IPS-NIHi11 (cell line): ENCODE measurements at regions not wholly inside any gene's neighbourhood (a gene's known extent, or its start where the extent isn't known, plus 50 kb on each side); places are given as distances from the start of the nearest gene placed in this dataset.
"Not testable (repeated sequence)": the region's sequence is repeated elsewhere in the genome, so short reads cannot be mapped to it uniquely, and the experiment has no call there.

ENCODE experiments used
- DNase-seq: peaks from one replicate; pipeline ENCODE4 v3.0.0; 2012; ENCODE audit warnings: mixed read lengths, low spot score

DNA sequence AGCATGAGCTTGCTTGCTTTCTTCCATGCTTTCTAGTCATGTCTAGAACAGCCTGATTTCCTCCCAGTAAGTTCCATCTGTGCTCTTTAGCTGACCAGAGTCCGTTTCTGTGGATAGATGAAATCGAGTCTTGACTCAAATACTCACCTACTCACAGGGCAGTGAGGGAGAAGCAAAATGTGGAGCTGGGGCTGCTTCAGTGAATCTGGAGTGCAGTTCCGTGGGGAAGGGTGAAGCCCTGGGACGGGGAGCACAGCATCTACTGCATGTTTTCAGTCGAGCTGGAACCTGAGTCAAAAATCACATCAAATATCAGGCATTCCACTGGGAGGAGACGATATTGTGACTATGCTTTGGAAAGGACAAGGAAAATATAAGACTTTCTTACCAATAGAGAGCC, 70.3 kb upstream of the PRMT8 start:
- DNase-seq: peak; percentile 11

DNA sequence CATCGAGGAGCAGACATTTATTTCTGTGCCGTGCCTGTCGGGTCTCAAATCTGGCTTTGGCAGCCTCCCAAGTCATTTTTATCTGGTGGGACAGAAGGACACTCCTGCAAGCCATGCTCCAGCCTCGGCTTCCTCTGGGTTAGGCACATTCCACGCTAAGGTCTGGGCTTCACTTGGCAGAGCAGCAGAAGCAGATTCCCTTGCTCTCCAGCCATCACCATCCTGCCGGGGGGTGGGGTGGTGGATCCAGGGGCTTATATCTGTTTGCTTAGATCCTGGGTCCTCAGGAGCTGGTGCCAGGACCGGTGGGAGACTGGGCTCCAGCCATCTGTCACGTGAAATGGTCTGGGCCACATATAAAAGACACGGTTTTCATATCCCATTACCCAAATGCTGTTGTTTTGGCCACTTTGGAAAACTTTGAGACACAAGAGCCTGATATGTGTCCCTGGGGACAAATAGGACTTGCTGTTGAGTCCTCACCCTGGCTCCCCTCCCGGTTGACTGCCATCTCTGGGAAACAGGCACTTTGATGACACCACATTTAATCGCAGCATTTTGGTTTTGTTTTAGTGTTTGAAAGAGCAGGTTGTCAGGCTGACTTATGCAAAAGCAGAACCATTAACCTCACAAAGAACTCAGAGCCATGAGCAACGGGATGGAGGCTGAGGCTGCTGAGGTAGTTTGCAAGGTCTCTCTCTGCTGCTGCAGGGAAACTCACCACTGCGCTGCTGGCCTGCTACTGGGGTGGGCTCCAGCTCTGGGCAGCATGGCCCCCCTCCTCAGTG, 69.6 kb upstream of the PRMT8 start:
- peak; percentile 25 for DNase-seq

DNA sequence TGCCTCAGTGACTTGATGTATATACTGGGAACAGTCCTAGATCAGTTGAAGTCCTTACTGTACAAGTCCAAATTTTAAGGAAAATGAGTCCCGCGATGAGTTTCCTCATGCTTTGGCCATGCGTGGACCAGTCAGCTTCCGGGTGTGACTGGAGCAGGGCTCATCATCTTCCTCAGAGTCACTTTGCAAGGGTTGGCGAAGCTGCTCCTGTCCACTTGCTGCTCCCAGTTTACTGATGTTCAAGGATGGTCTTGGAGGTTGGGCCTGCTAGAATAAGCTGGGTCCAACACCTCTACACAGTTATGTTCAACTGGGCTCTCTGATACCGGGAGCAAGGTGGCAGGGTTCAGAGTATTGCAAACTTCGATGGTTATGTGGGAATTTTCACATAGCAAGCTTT, 66.2 kb upstream of the PRMT8 start:
- DNase-seq: not testable (repeated sequence)

DNA sequence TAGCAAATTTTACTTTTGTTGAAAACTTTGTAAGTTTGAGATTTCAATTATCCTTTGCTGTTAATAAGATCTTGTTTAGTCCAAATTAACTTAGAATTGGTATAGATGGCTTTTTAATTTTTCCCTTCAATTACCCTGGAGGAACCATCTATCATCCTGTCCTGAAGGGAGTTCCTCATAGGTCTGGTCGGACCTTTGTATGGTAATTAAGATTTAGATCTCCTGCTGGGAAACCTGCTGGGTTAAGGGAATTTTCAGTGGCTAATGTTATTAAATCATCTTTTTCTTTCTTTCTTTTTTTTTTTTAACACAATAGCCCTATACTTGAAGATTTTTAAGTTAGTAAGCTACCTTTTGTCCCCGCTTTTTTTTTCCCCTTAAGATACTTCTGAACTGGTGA, 63.0 kb upstream of the PRMT8 start:
- DNase-seq: no peak

DNA sequence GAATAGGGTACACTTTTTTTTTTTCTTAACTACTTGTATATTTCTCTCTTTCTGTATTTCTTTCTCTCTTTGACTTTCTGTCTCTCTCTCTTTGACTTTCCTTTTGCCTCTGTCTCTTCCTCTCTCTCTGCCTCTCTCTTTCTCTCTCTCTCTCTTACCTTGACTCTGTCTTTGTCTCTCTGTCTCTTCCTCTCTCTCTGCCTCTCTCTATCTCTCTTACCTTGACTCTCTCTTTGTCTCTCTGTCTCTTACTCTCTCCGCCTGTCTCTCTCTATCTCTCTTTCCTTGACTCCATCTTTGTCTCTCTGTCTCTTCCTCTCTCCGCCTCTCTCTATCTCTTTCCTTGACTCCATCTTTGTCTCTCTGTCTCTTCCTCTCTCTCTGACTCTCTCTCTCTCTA, 62.4 kb upstream of the PRMT8 start:
- DNase-seq: no peak

DNA sequence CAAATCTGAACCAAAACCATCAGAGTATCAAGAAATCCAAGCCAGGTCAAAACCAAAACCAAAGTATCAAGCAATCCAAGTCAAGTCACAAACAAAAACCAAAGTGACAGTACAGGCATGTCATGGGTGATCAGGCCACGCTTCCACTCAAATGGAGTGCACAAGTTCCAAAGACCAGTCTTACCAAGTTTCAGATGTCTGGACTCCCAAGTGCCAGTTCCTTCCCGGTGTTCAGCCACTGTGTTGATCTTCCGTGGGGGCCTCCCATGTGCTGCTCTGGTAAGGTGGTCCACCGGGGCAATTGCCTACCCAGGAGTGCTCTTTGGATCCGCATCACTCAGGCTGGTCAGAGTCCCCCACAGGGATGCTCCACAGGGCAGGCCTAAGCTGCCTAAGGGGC, 61.5 kb upstream of the PRMT8 start:
- DNase-seq: not testable (repeated sequence)

DNA sequence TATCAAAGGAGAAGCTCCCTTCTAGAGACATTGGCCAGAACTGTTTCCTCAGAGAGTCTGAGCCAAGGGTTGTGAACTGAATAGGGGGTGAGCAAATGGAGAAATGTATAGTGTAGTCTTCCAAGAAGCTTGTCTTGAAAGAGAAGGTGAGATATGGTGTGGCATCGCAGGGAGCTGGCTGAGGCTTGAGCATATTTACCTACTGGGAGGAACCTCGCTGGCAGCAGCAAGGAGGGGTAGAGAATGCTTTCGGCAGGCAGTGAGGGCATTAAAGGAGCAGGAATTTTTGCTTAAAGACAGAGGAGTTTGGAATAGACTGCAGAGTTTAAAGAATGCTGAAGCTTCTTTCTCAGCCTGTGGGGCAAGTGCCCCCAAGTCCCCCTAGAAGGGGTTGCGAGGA, 59.3 kb upstream of the PRMT8 start:
- no peak for DNase-seq

DNA sequence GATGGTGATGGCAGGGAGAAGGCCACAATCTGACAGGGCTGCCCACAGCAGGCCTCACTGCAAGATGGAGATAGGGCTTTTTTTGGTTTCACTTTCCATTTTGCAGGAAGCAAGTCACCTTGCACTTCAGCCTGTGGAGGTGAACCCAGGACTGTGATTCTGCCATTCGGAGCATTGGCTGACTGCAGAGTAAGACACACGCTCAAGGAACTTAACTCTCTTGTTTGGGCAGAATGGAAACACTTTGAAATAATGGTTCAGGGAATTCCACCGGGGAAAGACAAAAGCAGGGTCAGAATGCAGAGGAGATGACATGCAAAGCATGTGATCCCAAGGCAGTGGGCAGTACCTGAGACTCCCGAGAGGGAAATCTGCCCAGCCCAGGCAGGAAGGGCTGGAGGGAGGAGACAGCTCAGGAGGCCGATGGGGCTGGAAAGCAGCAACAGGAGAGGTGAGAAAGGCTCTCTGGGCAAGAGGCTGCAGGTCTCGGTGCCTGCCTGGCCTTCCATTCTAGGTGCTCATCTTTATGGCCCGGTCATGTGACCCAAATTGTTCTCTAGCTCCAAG, 58.7 kb upstream of the PRMT8 start:
- peak; percentile 47 for DNase-seq

DNA sequence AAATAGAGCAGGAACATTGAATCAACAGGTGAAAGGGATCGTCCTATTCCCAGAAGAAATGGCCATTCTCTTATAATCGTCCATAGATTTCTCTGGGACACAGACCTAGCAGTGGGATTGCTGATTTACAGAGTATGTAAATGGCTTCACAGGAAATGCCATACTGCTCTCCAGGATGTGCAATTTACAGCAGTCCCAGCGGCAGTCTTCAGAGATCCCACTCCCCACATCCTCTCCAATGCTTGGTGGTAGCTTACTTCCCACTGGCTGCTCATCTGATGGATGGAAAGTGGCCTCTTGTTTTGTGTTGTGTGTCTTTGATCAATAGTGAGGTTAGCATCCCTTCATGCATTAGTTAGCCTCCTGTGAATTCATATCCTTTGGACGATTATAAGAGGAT, 58.1 kb upstream of the PRMT8 start:
- DNase-seq: no peak

DNA sequence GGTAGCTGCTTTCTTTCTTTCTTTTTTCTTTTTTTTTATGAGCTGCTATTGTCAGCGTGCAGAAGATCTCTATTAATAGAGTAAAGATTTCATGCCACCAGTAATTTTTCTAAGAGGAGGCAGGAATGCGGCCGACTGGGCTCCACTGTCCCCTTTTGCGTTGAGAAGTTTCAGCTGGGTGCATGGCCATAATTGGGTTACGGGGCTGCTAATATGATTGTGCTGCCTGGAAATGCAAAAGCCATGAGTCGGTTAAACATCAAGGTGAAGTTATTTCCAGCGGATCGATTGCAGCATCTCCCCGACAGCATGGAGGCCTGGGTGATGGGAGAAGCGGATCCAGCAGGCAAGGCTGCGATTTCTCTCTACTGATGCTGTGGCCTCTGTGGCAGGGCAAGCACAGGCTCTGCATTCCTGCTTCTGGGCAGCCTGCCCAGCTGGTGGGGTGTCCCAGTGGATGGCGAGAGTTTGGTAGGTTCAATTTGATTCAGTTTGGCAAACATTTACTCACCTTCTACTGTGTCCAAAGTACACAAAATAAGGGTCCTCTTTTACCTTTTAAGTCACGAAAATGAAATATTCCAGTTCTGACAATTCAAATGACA, 54.4 kb upstream of the PRMT8 start:
- no peak for DNase-seq

DNA sequence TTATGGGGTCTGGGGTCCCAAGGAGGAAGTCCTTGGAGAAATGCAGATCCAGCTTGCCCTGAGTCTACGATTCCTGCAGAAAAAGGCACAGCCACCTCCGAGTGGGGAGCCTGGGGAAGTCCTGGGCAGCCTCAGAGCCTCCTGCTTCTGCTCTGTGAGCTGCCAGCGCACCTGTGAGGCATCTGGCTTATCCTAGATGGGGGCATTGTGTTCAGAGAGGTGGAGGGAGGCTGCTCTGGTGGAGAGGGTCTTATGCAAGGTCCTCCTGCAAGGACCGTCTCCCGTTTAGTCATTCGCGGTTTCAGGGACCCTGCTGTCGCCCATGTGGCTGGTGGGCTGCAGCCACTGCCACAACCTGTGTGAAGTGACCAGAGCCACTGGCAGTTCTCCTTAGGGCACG, 53.0 kb upstream of the PRMT8 start:
- DNase-seq: no peak

DNA sequence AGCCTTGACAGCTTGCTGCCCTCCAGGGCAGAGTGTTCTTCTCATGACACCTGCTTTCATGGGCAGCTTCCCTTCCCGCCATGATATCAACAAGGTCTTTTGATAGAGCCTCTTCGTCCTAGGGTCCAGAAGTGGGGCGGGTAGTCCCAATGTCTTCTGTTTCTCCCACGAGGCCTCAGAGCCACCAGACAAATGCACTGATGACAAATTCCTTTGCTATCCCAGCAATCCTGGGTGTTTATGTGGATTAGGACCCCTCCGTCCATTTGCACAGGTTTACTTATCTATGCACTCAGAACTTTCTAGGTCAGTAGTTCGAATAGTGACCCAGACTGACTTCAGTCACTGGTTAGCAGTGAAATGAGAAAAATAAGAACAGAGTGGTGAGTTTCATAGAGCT, 52.6 kb upstream of the PRMT8 start:
- no peak for DNase-seq
